Glutamatergic neuron (in vitro differentiated cells): ENCODE measurements at regions not wholly inside any gene's neighbourhood (a gene's known extent, or its start where the extent isn't known, plus 50 kb on each side); places are given as distances from the start of the nearest gene placed in this dataset.
"Not testable (repeated sequence)": the region's sequence is repeated elsewhere in the genome, so short reads cannot be mapped to it uniquely, and the experiment has no call there.

Experiments used
- DNase-seq: peaks from one replicate; pipeline ENCODE4 v3.0.0; 2022
- H3K27ac Mint-ChIP-seq: one replicate; pipeline ENCODE4 v1.8.0; 2020; ENCODE audit warnings: mild to moderate bottlenecking, mixed read lengths, inconsistent platforms; ENCODE audit not compliant: unreplicated experiment
- H3K27me3 Mint-ChIP-seq: one replicate; pipeline ENCODE4 v1.8.0; 2020; ENCODE audit warnings: mild to moderate bottlenecking, moderate library complexity, mixed read lengths, inconsistent platforms; ENCODE audit not compliant: unreplicated experiment
- H3K36me3 Mint-ChIP-seq: one replicate; pipeline ENCODE4 v1.8.0; 2020; ENCODE audit warnings: mild to moderate bottlenecking, mixed read lengths, inconsistent platforms; ENCODE audit not compliant: unreplicated experiment
- H3K4me1 Mint-ChIP-seq: one replicate; pipeline ENCODE4 v1.8.0; 2020; ENCODE audit warnings: mild to moderate bottlenecking, low read depth, mixed read lengths, inconsistent platforms; ENCODE audit not compliant: unreplicated experiment
- H3K4me3 Mint-ChIP-seq: one replicate; pipeline ENCODE4 v1.8.0; 2020; ENCODE audit warnings: mild to moderate bottlenecking, mixed read lengths, inconsistent platforms; ENCODE audit not compliant: unreplicated experiment
- H3K9me3 Mint-ChIP-seq: one replicate; pipeline ENCODE4 v1.8.0; 2020; ENCODE audit warnings: mild to moderate bottlenecking, moderate library complexity, mixed read lengths, inconsistent platforms; ENCODE audit not compliant: unreplicated experiment
- TF ChIP-seq, protein P1 (sequence below): fragments of 200-600 bp; sonication (generic); IDR thresholded peaks from one replicate; pipeline ENCODE4 v1.5.0; 2021; ENCODE audit not compliant: partially characterized antibody, unreplicated experiment

DNA sequence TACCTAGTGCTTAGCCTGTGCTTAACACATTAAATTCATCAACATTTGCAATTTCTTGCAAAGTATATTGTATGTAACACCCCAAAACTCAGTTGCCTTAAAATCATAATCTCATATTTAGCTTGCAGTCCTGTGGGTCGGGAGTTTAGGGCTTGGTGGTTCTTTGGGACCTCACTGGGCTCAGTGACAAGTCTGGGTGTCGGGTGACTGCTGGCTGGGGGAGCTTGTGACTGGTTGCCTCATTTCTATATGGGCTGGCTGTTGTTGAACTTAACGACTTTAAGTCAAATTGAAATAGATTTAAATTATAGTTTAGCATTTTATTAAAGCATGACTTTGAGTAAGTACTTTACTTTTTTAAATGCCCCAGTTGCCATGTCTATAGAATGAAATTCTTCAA, 401.4 kb upstream of the NR3C2 start:
- Mint-ChIP-seq H3K4me3 (no peak overlapping the region), H3K4me1 (peaks cover 11% of the 10 kb centered on the region), H3K27me3 (peaks cover 3% of the 10 kb centered on the region), H3K36me3 (no peaks in the 10 kb centered on the region), H3K27ac (no peak overlapping the region), H3K9me3 (no peaks in the 10 kb centered on the region)
- TF ChIP-seq, protein P1, sequence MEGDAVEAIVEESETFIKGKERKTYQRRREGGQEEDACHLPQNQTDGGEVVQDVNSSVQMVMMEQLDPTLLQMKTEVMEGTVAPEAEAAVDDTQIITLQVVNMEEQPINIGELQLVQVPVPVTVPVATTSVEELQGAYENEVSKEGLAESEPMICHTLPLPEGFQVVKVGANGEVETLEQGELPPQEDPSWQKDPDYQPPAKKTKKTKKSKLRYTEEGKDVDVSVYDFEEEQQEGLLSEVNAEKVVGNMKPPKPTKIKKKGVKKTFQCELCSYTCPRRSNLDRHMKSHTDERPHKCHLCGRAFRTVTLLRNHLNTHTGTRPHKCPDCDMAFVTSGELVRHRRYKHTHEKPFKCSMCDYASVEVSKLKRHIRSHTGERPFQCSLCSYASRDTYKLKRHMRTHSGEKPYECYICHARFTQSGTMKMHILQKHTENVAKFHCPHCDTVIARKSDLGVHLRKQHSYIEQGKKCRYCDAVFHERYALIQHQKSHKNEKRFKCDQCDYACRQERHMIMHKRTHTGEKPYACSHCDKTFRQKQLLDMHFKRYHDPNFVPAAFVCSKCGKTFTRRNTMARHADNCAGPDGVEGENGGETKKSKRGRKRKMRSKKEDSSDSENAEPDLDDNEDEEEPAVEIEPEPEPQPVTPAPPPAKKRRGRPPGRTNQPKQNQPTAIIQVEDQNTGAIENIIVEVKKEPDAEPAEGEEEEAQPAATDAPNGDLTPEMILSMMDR = no peak
- DNase-seq = no peak

DNA sequence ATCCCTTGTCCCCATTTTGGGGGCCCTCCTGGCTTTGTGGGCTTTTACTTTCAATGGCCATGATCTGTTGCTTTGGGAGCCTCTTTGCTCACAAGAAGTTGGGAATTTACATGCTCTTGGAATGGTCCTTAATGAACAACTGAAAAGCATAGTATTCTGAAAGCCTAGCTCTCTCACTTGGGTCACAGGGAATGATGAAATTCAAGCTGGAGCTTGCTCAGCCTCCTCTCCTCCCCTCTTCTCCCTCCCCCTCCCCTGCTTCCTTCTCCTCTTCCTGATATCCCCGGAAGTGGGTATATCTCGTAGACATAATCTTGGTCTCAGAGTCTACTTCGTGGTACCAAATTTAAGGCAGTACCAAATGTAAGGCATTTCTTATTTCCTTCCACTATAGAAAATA, 400.6 kb upstream of the NR3C2 start:
- no peak for DNase-seq
- Mint-ChIP-seq H3K27ac (peak overlapping the region; percentile 92), H3K9me3 (no peaks in the 10 kb centered on the region), H3K27me3 (peaks cover 3% of the 10 kb centered on the region), H3K4me1 (peaks cover 11% of the 10 kb centered on the region), H3K4me3 (peak overlapping the region; percentile 60), H3K36me3 (no peaks in the 10 kb centered on the region)
- TF ChIP-seq, protein P1 = no peak

- not testable (repeated sequence) for H3K27ac Mint-ChIP-seq, H3K36me3 Mint-ChIP-seq, H3K9me3 Mint-ChIP-seq, H3K4me3 Mint-ChIP-seq, H3K27me3 Mint-ChIP-seq, DNase-seq
- H3K4me1 Mint-ChIP-seq = peaks cover 19% of the 10 kb centered on the region
Measured at GRCh38 chr4:148837571-148837970, 395.4 kb upstream of the NR3C2 start.

DNA sequence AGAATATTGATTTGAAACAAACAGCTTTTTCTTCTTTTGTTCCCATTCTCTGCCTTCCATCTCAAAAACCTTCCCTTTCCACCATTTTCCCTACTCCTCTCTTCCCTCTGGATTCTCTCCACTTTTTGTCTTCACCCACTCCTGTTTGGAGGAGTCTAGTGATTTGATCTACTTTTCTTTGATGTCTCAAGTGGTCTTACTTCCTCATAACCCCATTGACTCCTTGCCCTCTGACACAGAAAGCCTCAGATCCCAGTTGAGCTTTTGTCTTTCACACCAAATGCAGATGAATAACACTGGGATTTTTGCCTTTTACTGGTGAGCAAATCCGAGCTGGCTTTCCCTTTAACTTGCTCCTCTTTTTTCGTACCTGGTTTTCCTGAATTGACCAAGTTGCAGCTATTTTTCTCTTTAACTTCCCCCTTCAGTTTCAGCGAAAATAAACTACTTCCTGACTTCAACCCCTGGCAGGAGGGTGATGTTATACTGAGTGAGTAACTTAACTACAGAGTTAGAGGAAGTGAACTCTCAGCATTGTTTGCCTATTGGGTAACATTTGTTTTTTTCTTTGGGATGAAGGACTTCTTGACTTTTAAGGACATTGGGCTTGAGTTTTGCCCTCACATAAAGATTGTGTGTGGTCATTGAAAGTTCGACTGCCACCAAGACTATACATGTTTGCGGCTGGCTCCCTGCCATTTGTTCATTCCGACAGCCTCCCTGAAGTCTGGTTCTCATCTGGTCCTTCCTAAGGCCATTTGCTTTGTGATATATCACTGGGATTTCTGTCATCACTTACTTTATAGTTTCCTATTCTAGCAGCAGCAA, 392.8 kb upstream of the NR3C2 start:
- Mint-ChIP-seq H3K27me3 (no peaks in the 10 kb centered on the region), H3K36me3 (no peaks in the 10 kb centered on the region), H3K9me3 (no peaks in the 10 kb centered on the region), H3K27ac (peak overlapping the region; percentile 59), H3K4me3 (peak overlapping the region; percentile 40), H3K4me1 (peaks cover 11% of the 10 kb centered on the region)
- DNase-seq = no peak
- TF ChIP-seq, protein P1 = no peak

- no peaks in the 10 kb centered on the region for H3K9me3 Mint-ChIP-seq
- no peak overlapping the region for H3K4me3 Mint-ChIP-seq
Measured at GRCh38 chr4:148831945-148832344, 389.7 kb upstream of the NR3C2 start.

More at GRCh38 chr4:148831945-148832344, 389.7 kb upstream of the NR3C2 start:
- no peaks in the 10 kb centered on the region for H3K27me3 Mint-ChIP-seq
- TF ChIP-seq, protein P1 = no peak
- H3K4me1 Mint-ChIP-seq = peaks cover 11% of the 10 kb centered on the region
- no peaks in the 10 kb centered on the region for H3K36me3 Mint-ChIP-seq
- DNase-seq = no peak
- no peak overlapping the region for H3K27ac Mint-ChIP-seq
